ENCODE measurements at regions not wholly inside any gene's neighbourhood (a gene's known extent, or its start where the extent isn't known, plus 50 kb on each side); places are given as distances from the start of the nearest gene placed in this dataset.

DNA sequence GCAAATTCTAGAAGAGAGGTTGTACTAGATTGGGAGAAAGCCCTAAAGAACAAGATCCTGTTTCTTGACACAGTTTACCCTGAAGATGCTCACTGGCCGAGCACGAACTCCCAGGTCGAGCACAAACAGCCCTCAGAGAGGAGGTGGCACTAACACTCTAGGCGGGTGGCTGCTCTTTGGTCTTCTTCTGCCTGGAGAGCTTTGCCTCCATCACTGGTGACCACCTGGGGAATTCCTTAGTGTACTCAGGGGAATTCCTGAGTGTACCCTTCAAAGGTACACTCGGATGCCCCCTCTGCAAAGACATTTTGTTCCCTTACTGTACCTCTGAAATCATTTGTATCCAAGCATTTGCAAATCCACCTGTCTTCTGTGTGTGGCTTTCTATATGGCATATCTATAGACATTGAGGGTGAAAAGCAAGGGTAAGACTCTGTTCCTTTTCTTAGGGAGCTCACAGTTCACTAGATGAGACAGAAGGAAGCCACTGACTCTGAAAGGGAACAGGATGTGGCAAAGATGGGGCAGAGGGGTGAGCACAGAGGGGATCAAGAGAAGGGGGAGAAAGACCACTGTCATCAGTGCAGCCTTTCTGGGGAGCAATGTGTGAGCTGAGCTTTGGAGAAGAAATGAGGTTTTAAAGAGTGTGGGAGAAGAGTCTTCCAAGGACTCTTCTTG is 124.3 kb downstream of the GPCPD1 start:
- no peak for FAIRE-seq
- no peaks in the 10 kb centered on the region for H4K20me1 ChIP-seq (ENCODE audit: control insufficient read depth, extremely low read depth, insufficient read depth, low read length)
- no peaks in the 10 kb centered on the region for H3K36me3 ChIP-seq (ENCODE audit: control insufficient read depth in 2 of 2, extremely low read depth in 1 of 2, insufficient read depth in 2 of 2, low read length in 2 of 2)
- no peak overlapping the region for H2AFZ ChIP-seq (ENCODE audit: control insufficient read depth, low read length)
- TF ChIP-seq, protein P1, sequence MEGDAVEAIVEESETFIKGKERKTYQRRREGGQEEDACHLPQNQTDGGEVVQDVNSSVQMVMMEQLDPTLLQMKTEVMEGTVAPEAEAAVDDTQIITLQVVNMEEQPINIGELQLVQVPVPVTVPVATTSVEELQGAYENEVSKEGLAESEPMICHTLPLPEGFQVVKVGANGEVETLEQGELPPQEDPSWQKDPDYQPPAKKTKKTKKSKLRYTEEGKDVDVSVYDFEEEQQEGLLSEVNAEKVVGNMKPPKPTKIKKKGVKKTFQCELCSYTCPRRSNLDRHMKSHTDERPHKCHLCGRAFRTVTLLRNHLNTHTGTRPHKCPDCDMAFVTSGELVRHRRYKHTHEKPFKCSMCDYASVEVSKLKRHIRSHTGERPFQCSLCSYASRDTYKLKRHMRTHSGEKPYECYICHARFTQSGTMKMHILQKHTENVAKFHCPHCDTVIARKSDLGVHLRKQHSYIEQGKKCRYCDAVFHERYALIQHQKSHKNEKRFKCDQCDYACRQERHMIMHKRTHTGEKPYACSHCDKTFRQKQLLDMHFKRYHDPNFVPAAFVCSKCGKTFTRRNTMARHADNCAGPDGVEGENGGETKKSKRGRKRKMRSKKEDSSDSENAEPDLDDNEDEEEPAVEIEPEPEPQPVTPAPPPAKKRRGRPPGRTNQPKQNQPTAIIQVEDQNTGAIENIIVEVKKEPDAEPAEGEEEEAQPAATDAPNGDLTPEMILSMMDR (optimal IDR thresholded peaks at IDR 0.05 in 1 of 3, IDR thresholded peaks at IDR 0.05 in 1 of 3, conservative IDR thresholded peaks at IDR 0.05 in 1 of 3; ENCODE audit: extremely low read depth in 1 of 3, insufficient read depth in 2 of 3, low read length in 3 of 3) = no peak
- no peak for TF ChIP-seq EZH2 (IDR thresholded peaks at IDR 0.05; ENCODE audit: low read length)
- H3K4me2 ChIP-seq (ENCODE audit: control insufficient read depth, extremely low read depth, insufficient read depth, low read depth, low read length) = no peak overlapping the region
- peaks cover 22% of the 10 kb centered on the region for H3K27me3 ChIP-seq (ENCODE audit: control insufficient read depth, extremely low read depth, insufficient read depth, low read length)
- H3K79me2 ChIP-seq (ENCODE audit: control insufficient read depth, insufficient read depth, low read length) = no peaks in the 10 kb centered on the region
- no peak overlapping the region for H3K4me3 ChIP-seq (ENCODE audit: control insufficient read depth in 2 of 3, extremely low read depth in 1 of 3, insufficient read depth in 2 of 3, low read depth in 1 of 3, low read length in 3 of 3)
- no peak for DNase-seq (ENCODE audit: low read depth, low spot score)
- no peaks in the 10 kb centered on the region for H3K9me1 ChIP-seq (ENCODE audit: control insufficient read depth, extremely low read depth, insufficient read depth, low read length)
- H3K9me3 ChIP-seq (ENCODE audit: control insufficient read depth, low read depth, low read length) = no peaks in the 10 kb centered on the region
- H3K4me1 ChIP-seq (ENCODE audit: control insufficient read depth, extremely low read depth, insufficient read depth, low read length) = no peaks in the 10 kb centered on the region
- dilution Hi-C loops (cut with MboI; ENCODE audit: extremely low pct_ligation_motif_present, low sequenced_read_pairs) = no loop called here
- no peak overlapping the region for H3K27ac ChIP-seq (ENCODE audit: control insufficient read depth, insufficient read depth, low read length)
- no peak overlapping the region for H3K9ac ChIP-seq (ENCODE audit: control insufficient read depth, extremely low read depth, insufficient read depth, low read length)

DNA sequence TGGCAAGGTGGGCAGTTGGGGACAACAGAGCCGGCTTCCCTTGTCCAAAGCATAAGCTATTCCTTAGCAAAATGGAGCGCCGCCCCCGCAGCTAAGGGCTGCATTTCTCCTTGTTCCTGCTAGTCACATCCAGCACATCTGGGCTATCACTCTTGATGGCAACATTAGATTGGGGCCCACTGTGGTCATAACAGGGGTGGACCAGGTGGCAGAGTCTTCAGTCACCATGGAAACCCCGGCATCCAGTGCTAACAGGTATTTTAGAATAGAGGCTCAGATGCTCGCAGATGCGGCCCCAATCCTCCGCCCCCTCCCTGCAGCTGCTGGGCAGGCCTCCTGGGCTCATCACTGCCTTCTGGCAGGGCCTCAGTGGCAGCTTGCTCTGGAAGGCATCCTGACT is 125.9 kb downstream of the GPCPD1 start:
- Histone ChIP-seq H3K27ac (ENCODE audit: control insufficient read depth, insufficient read depth, low read length) (no peak overlapping the region), H3K4me2 (ENCODE audit: control insufficient read depth, extremely low read depth, insufficient read depth, low read depth, low read length) (no peak overlapping the region), H3K9me1 (ENCODE audit: control insufficient read depth, extremely low read depth, insufficient read depth, low read length) (no peaks in the 10 kb centered on the region), H3K27me3 (ENCODE audit: control insufficient read depth, extremely low read depth, insufficient read depth, low read length) (peaks cover 19% of the 10 kb centered on the region), H2AFZ (ENCODE audit: control insufficient read depth, low read length) (no peak overlapping the region), H4K20me1 (ENCODE audit: control insufficient read depth, extremely low read depth, insufficient read depth, low read length) (no peaks in the 10 kb centered on the region), H3K36me3 (ENCODE audit: control insufficient read depth in 2 of 2, extremely low read depth in 1 of 2, insufficient read depth in 2 of 2, low read length in 2 of 2) (no peaks in the 10 kb centered on the region), H3K79me2 (ENCODE audit: control insufficient read depth, insufficient read depth, low read length) (no peaks in the 10 kb centered on the region), H3K9ac (ENCODE audit: control insufficient read depth, extremely low read depth, insufficient read depth, low read length) (no peak overlapping the region), H3K9me3 (ENCODE audit: control insufficient read depth, low read depth, low read length) (no peaks in the 10 kb centered on the region), H3K4me3 (ENCODE audit: control insufficient read depth in 2 of 3, extremely low read depth in 1 of 3, insufficient read depth in 2 of 3, low read depth in 1 of 3, low read length in 3 of 3) (no peak overlapping the region), H3K4me1 (ENCODE audit: control insufficient read depth, extremely low read depth, insufficient read depth, low read length) (no peaks in the 10 kb centered on the region)
- TF ChIP-seq EZH2 (IDR thresholded peaks at IDR 0.05; ENCODE audit: low read length) = no peak
- TF ChIP-seq, protein P1 (optimal IDR thresholded peaks at IDR 0.05 in 1 of 3, IDR thresholded peaks at IDR 0.05 in 1 of 3, conservative IDR thresholded peaks at IDR 0.05 in 1 of 3; ENCODE audit: extremely low read depth in 1 of 3, insufficient read depth in 2 of 3, low read length in 3 of 3) = no peak
- dilution Hi-C loops (cut with MboI; ENCODE audit: extremely low pct_ligation_motif_present, low sequenced_read_pairs) = no loop called here
- no peak for DNase-seq (ENCODE audit: low read depth, low spot score)
- no peak for FAIRE-seq

All from keratinocyte (primary cell).